HepG2 (cell line): ENCODE measurements at regions not wholly inside any gene's neighbourhood (a gene's known extent, or its start where the extent isn't known, plus 50 kb on each side); places are given as distances from the start of the nearest gene placed in this dataset.

Experiments used
- ATAC-seq: fragments of 200-7000 bp; cut with Tn5 transposase; 3 replicates; pipeline ENCODE4 v1.9.1; 2020; ENCODE audit warnings: mild to moderate bottlenecking, moderate library complexity
- BruUV-seq: library from RNA; stranded (reverse); fragments of 400-500 nt; replicated peaks from 2 replicates; lab custom pipeline; 2021; lab: Mats Ljungman, UMichigan
- CTCF ChIA-PET: fragments of 300-600 bp; formaldehyde crosslinking; extraction: SDS; loops from one replicate; lab custom pipeline; 2021; ENCODE audit warnings: low total read pairs, inconsistent platforms, low intra/inter-chr PET ratio; lab: Yijun Ruan, JAX
- POLR2A ChIA-PET: fragments of 350-600 bp; sonication (Branson Sonifier 250); formaldehyde crosslinking; loops from one replicate; lab custom pipeline; 2020; ENCODE audit warnings: antibody characterized with exemption, inconsistent platforms; lab: Yijun Ruan, JAX
- DNase-seq: peaks from one replicate; pipeline ENCODE4 v3.0.0-alpha.2; 2015; ENCODE audit warnings: low spot score
- FAIRE-seq: peaks from 3 replicates; lab custom pipeline; 2011; peaks lifted over from hg19 to GRCh38; lab: Jason Lieb, UNC
- H2AFZ ChIP-seq: one replicate; pipeline ENCODE4 v1.6.1; 2011; ENCODE audit warnings: low read length, inconsistent platforms
- H3K27ac ChIP-seq: fragments of 300-600 bp; 3 replicates; pipeline ENCODE4 v1.8.0; 2011; ENCODE audit warnings: mixed run types, mild to moderate bottlenecking, mixed read lengths, low read length, inconsistent platforms; ENCODE audit not compliant: insufficient read depth; ENCODE audit errors: extremely low read length
- H3K27me3 ChIP-seq, 2 experiments: fragments of 200-600 bp in 1 of 2; 2 replicates in 1 of 2; 3 replicates in 1 of 2; pipeline versions ENCODE4 v1.6.0 to v1.8.0; 2011; ENCODE audit warnings: low read length in 2 of 2, mild to moderate bottlenecking in 2 of 2, moderate library complexity in 2 of 2, inconsistent platforms in 1 of 2; ENCODE audit not compliant: insufficient read depth in 2 of 2, control insufficient read depth in 1 of 2
- H3K36me3 ChIP-seq, 2 experiments: fragments of 200-600 bp in 1 of 2; replicated peaks in 1 of 2; 2 replicates in 1 of 2; 3 replicates in 1 of 2; pipeline versions ENCODE4 v1.5.1 to v1.8.0; 2011; ENCODE audit warnings: low read length in 2 of 2, inconsistent platforms in 1 of 2; ENCODE audit not compliant: insufficient read depth in 2 of 2, control insufficient read depth in 1 of 2
- H3K4me1 ChIP-seq: 2 replicates; pipeline ENCODE4 v1.5.1; 2012; ENCODE audit warnings: low read length, inconsistent platforms; ENCODE audit not compliant: insufficient read depth
- H3K4me2 ChIP-seq: 2 replicates; pipeline ENCODE4 v1.6.0; 2011; ENCODE audit warnings: low read depth, low read length, inconsistent platforms
- H3K4me3 ChIP-seq, 3 experiments: fragments of 200-600 bp in 1 of 3; sonication (generic), shearing (Covaris generic) in 1 of 3; replicated peaks in 1 of 3; 2 replicates each; pipeline ENCODE4 v1.5.1; 2011 to 2016; ENCODE audit warnings: low read length in 3 of 3, inconsistent platforms in 2 of 3, low read depth in 2 of 3, mild to moderate bottlenecking in 2 of 3, control low read depth in 1 of 3, mixed read lengths in 1 of 3; ENCODE audit not compliant: insufficient read depth in 1 of 3
- H3K79me2 ChIP-seq: one replicate; pipeline ENCODE4 v1.6.1; 2011; ENCODE audit warnings: low read length, inconsistent platforms; ENCODE audit not compliant: insufficient read depth
- H3K9ac ChIP-seq: 2 replicates; pipeline ENCODE4 v1.6.0; 2011; ENCODE audit warnings: mild to moderate bottlenecking, low read depth, low read length, inconsistent platforms; ENCODE audit not compliant: insufficient read depth
- H3K9me3 ChIP-seq: 2 replicates; pipeline ENCODE4 v1.5.1; 2012; ENCODE audit warnings: mild to moderate bottlenecking, low read length
- H4K20me1 ChIP-seq: 2 replicates; pipeline ENCODE4 v1.6.0; 2011; ENCODE audit warnings: inconsistent platforms, mild to moderate bottlenecking, low read length, moderate library complexity; ENCODE audit not compliant: insufficient read depth
- CENPBD1 ChIP-seq: sonication (generic); formaldehyde crosslinking; IDR thresholded peaks from 2 replicates; pipeline ENCODE4 v1.8.0; 2022; ENCODE audit warnings: missing genetic modification reagents, low read depth, mild to moderate bottlenecking, borderline replicate concordance
- FIP1L1 ChIP-seq: fragments of 200-400 bp; formaldehyde crosslinking; IDR thresholded peaks from 2 replicates; pipeline ENCODE4 v1.6.1; 2018; ENCODE audit warnings: low read depth, mild to moderate bottlenecking, low read length, moderate library complexity, borderline replicate concordance; ENCODE audit not compliant: insufficient read depth
- FOXP1 ChIP-seq, 2 experiments: fragments of 450-650 bp in 1 of 2; IDR thresholded peaks; 2 replicates each; pipeline ENCODE4 v1.6.1; 2017 to 2018; ENCODE audit warnings: antibody characterized with exemption in 1 of 2
- NR2C2 ChIP-seq: sonication (generic); formaldehyde crosslinking; IDR thresholded peaks from 2 replicates; pipeline ENCODE4 v1.4.0; 2020; ENCODE audit warnings: missing genetic modification reagents, mild to moderate bottlenecking, moderate library complexity, borderline replicate concordance
- RELA ChIP-seq: sonication (generic); formaldehyde crosslinking; IDR thresholded peaks from 2 replicates; pipeline ENCODE4 v1.4.0; 2020; ENCODE audit warnings: missing genetic modification reagents
- RNF2 ChIP-seq: fragments of 450-650 bp; conservative IDR thresholded peaks from 2 replicates; pipeline ENCODE4 v1.6.1; 2016; ENCODE audit warnings: low read depth
- ZBTB10 ChIP-seq: sonication (generic); formaldehyde crosslinking; IDR thresholded peaks from 2 replicates; pipeline ENCODE4 v1.4.0; 2020; ENCODE audit warnings: missing genetic modification reagents, borderline replicate concordance
- ZBTB42 ChIP-seq: sonication (generic); formaldehyde crosslinking; IDR thresholded peaks from 2 replicates; pipeline ENCODE4 v1.5.0; 2020; ENCODE audit warnings: mild to moderate bottlenecking, missing genetic modification reagents
- ZNF143 ChIP-seq: sonication (generic); formaldehyde crosslinking; IDR thresholded peaks from 2 replicates; pipeline ENCODE4 v1.4.0; 2020; ENCODE audit warnings: missing genetic modification reagents
- ZNF17 ChIP-seq: sonication (generic); formaldehyde crosslinking; IDR thresholded peaks from 2 replicates; pipeline ENCODE4 v1.5.0; 2020; ENCODE audit warnings: mild to moderate bottlenecking, missing genetic modification reagents
- ZNF577 ChIP-seq: sonication (generic); formaldehyde crosslinking; IDR thresholded peaks from 2 replicates; pipeline ENCODE4 v1.4.0; 2020; ENCODE audit warnings: mild to moderate bottlenecking, low read depth, missing genetic modification reagents, borderline replicate concordance
- ZSCAN22 ChIP-seq: sonication (generic); formaldehyde crosslinking; IDR thresholded peaks from 2 replicates; pipeline ENCODE4 v1.4.0; 2020; ENCODE audit warnings: mild to moderate bottlenecking, missing genetic modification reagents
- ZSCAN30 ChIP-seq: sonication (generic); formaldehyde crosslinking; IDR thresholded peaks from 2 replicates; pipeline ENCODE4 v1.5.0; 2020; ENCODE audit warnings: mild to moderate bottlenecking, missing genetic modification reagents
- WGBS: methylation state at CpG from one replicate; pipeline ENCODE4 v1.1.6; 2017; ENCODE audit warnings: low lambda C conversion rate; 5-methylcytosine and 5-hydroxymethylcytosine counted together
- in situ Hi-C: cut with HindIII; loops from 2 replicates; pipeline ENCODE4 v1.10.0; 2017; ENCODE audit warnings: low pct_unique_long_range_greater_than_20kb; ENCODE audit not compliant: extremely low pct_ligation_motif_present
- intact Hi-C: fragments of 100-400 bp; cut with micrococcal nuclease; formaldehyde crosslinking; loops from one replicate; pipeline ENCODE4 v1.10.0; 2022; ENCODE audit not compliant: unreplicated experiment

- H3K4me3 ChIP-seq, result no peak overlapping the region
- FAIRE-seq, result no peak
- TF ChIP-seq NR2C2 (CRISPR knock-in tag) (no peak), FIP1L1 (no peak), ZBTB10 (CRISPR knock-in tag) (no peak), FOXP1 (IDR thresholded peaks at IDR 0.05) (no peak), FOXP1 (CRISPR knock-in tag; IDR thresholded peaks at IDR 0.05) (no peak), RNF2 (no peak), ZNF17 (CRISPR knock-in tag) (no peak), RELA (CRISPR knock-in tag) (no peak), ZSCAN30 (CRISPR knock-in tag) (no peak), ZSCAN22 (no peak), ZNF143 (CRISPR knock-in tag) (no peak), ZNF577 (CRISPR knock-in tag) (no peak), ZBTB42 (CRISPR knock-in tag) (no peak), CENPBD1 (CRISPR knock-in tag) (no peak)
Measured at GRCh38 chr18:44028109-44028508, 652.6 kb upstream of the SETBP1 start.

More at GRCh38 chr18:44028109-44028508, 652.6 kb upstream of the SETBP1 start:
- ChIA-PET POLR2A (no interaction called here), CTCF (no interaction called here)
- BruUV-seq, result no TSS peak
- Histone ChIP-seq H3K79me2 (no peaks in the 10 kb centered on the region), H3K36me3 (no peaks in the 10 kb centered on the region), H3K27ac (no peak overlapping the region), H3K4me1 (no peaks in the 10 kb centered on the region), H3K9ac (no peak overlapping the region), H3K4me2 (no peak overlapping the region), H3K9me3 (peaks cover 55% of the 10 kb centered on the region), H4K20me1 (no peaks in the 10 kb centered on the region), H2AFZ (peak overlapping the region; percentile 5), H3K27me3 (no peaks in the 10 kb centered on the region)
- in situ Hi-C loops (no loop called here), intact Hi-C loops (no loop called here)
- DNase-seq (no peak), ATAC-seq (no peak)
- WGBS, result 0% methylated on average over 1 of the region's 1 CpG
